GM21723 (cell line): ENCODE measurements at regions not wholly inside any gene's neighbourhood (a gene's known extent, or its start where the extent isn't known, plus 50 kb on each side); places are given as distances from the start of the nearest gene placed in this dataset.

Experiments used
- ATAC-seq: cut with Tn5 transposase; IDR thresholded peaks from one replicate; pipeline ENCODE4 v1.9.1; 2021; ENCODE audit warnings: mild to moderate bottlenecking, moderate library complexity; ENCODE audit not compliant: unreplicated experiment

GRCh38 chr1:68950036-68950435 is 453.2 kb upstream of the DEPDC1 start:
- ATAC-seq, result no peak

GRCh38 chr1:68953311-68953710 is 456.4 kb upstream of the DEPDC1 start:
- no peak for ATAC-seq

- ATAC-seq, result no peak
Measured at GRCh38 chr1:68954841-68955240, 458.0 kb upstream of the DEPDC1 start.

- no peak for ATAC-seq
Measured at GRCh38 chr1:68955424-68955823, 458.5 kb upstream of the DEPDC1 start.

- ATAC-seq, result no peak
Measured at GRCh38 chr1:68958958-68959357, 462.1 kb upstream of the DEPDC1 start.

- ATAC-seq, result no peak
Measured at GRCh38 chr1:68959461-68960030, 462.7 kb upstream of the DEPDC1 start.

- no peak for ATAC-seq
Measured at GRCh38 chr1:68961143-68961542, 464.3 kb upstream of the DEPDC1 start.

- ATAC-seq, result no peak
Measured at GRCh38 chr1:68963353-68963752, 466.5 kb upstream of the DEPDC1 start.

- ATAC-seq, result no peak
Measured at GRCh38 chr1:68969441-68969840, 472.6 kb upstream of the DEPDC1 start.

- ATAC-seq, result no peak
Measured at GRCh38 chr1:68970571-68970970, 473.7 kb upstream of the DEPDC1 start.

- ATAC-seq, result no peak
Measured at GRCh38 chr1:68973459-68974244, 476.8 kb upstream of the DEPDC1 start.

- ATAC-seq, result no peak
Measured at GRCh38 chr1:68974447-68974846, 477.6 kb upstream of the DEPDC1 start.

- ATAC-seq, result no peak
Measured at GRCh38 chr1:68975212-68975933, 478.5 kb upstream of the DEPDC1 start.

GRCh38 chr1:68976916-68977610 is 480.2 kb upstream of the DEPDC1 start:
- ATAC-seq, result no peak

- no peak for ATAC-seq
Measured at GRCh38 chr1:68979891-68980290, 483.0 kb upstream of the DEPDC1 start.

GRCh38 chr1:68984289-68984688 is 487.4 kb upstream of the DEPDC1 start:
- ATAC-seq, result no peak

GRCh38 chr1:68994096-68994495 is 497.2 kb upstream of the DEPDC1 start:
- ATAC-seq, result no peak

- ATAC-seq, result no peak
Measured at GRCh38 chr1:69016468-69016867, 519.6 kb upstream of the DEPDC1 start.

- ATAC-seq, result no peak
Measured at GRCh38 chr1:69029649-69030048, 532.8 kb upstream of the DEPDC1 start.

GRCh38 chr1:69038379-69038778 is 529.3 kb upstream of the LRRC7 start:
- ATAC-seq, result no peak

- ATAC-seq, result no peak
Measured at GRCh38 chr1:69045572-69045971, 522.1 kb upstream of the LRRC7 start.
